Osteoblast (primary cell): ENCODE measurements at regions not wholly inside any gene's neighbourhood (a gene's known extent, or its start where the extent isn't known, plus 50 kb on each side); places are given as distances from the start of the nearest gene placed in this dataset.

ENCODE experiments used
- DNase-seq: peaks from one replicate; pipeline ENCODE4 v3.0.0; 2011; ENCODE audit warnings: low spot score, mixed read lengths; ENCODE audit not compliant: insufficient read length; ENCODE audit errors: missing footprints
- H2AFZ ChIP-seq: 2 replicates; pipeline ENCODE4 v1.6.0; 2011; ENCODE audit warnings: mild to moderate bottlenecking, low read length
- H3K27ac ChIP-seq: 2 replicates; pipeline ENCODE4 v1.5.1; 2011; ENCODE audit warnings: mild to moderate bottlenecking, low read depth, low read length, moderate library complexity
- H3K27me3 ChIP-seq: 2 replicates; pipeline ENCODE4 v1.6.0; 2012; ENCODE audit warnings: mild to moderate bottlenecking, control low read depth, inconsistent platforms, low read length, moderate library complexity; ENCODE audit not compliant: insufficient read depth
- H3K36me3 ChIP-seq: 2 replicates; pipeline ENCODE4 v1.5.1; 2011; ENCODE audit warnings: mild to moderate bottlenecking, low read length, control low read depth, moderate library complexity; ENCODE audit not compliant: insufficient read depth
- H3K4me1 ChIP-seq: 2 replicates; pipeline ENCODE4 v1.5.1; 2011; ENCODE audit warnings: mild to moderate bottlenecking, low read length, control low read depth, moderate library complexity; ENCODE audit not compliant: insufficient read depth
- H3K4me2 ChIP-seq: 2 replicates; pipeline ENCODE4 v1.6.0; 2011; ENCODE audit warnings: mild to moderate bottlenecking, low read length; ENCODE audit not compliant: insufficient read depth
- H3K4me3 ChIP-seq: fragments of 200-600 bp; sonication (generic); 3 replicates; pipeline ENCODE4 v1.5.1; 2012; ENCODE audit warnings: mild to moderate bottlenecking, low read length, inconsistent platforms; ENCODE audit not compliant: insufficient read depth
- H3K79me2 ChIP-seq: 2 replicates; pipeline ENCODE4 v1.6.0; 2012; ENCODE audit warnings: mild to moderate bottlenecking, low read length, control low read depth, inconsistent platforms; ENCODE audit not compliant: insufficient read depth
- H3K9me3 ChIP-seq: 2 replicates; pipeline ENCODE4 v1.5.1; 2011; ENCODE audit warnings: low read depth, low read length, control low read depth
- H4K20me1 ChIP-seq: 2 replicates; pipeline ENCODE4 v1.6.0; 2012; ENCODE audit warnings: mild to moderate bottlenecking, low read length, control low read depth; ENCODE audit not compliant: insufficient read depth
- TF ChIP-seq, protein P1 (sequence below): IDR thresholded peaks from 2 replicates; pipeline ENCODE4 v1.5.1; 2011; ENCODE audit warnings: mild to moderate bottlenecking, low read depth, low read length, moderate library complexity; ENCODE audit errors: extremely low read depth

DNA sequence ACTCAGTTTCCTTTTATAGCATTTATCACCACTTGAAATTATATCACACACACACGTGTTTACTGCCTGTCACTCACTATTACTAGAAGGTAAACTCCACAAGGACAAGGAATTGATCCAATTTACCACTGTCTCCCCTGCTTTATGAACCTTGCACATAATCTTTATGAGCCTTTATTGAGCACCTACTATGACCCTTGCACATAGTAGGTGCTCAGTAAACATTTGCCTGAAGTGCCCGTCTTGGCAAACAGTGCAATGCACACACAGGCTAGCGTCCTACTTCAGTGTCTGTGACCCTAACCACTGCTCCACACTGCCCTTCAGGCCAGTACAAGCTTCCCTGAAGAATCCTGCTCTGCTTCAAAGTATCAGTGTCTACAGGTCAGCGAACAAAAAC lies 237.7 kb upstream of the TMC3 start:
- Histone ChIP-seq H4K20me1 (no peaks in the 10 kb centered on the region), H3K4me3 (no peak overlapping the region), H3K27me3 (no peaks in the 10 kb centered on the region), H3K27ac (no peak overlapping the region), H3K79me2 (no peaks in the 10 kb centered on the region), H3K36me3 (no peaks in the 10 kb centered on the region), H2AFZ (no peak overlapping the region), H3K4me2 (no peak overlapping the region), H3K4me1 (no peaks in the 10 kb centered on the region), H3K9me3 (no peaks in the 10 kb centered on the region)
- DNase-seq = no peak
- TF ChIP-seq, protein P1, sequence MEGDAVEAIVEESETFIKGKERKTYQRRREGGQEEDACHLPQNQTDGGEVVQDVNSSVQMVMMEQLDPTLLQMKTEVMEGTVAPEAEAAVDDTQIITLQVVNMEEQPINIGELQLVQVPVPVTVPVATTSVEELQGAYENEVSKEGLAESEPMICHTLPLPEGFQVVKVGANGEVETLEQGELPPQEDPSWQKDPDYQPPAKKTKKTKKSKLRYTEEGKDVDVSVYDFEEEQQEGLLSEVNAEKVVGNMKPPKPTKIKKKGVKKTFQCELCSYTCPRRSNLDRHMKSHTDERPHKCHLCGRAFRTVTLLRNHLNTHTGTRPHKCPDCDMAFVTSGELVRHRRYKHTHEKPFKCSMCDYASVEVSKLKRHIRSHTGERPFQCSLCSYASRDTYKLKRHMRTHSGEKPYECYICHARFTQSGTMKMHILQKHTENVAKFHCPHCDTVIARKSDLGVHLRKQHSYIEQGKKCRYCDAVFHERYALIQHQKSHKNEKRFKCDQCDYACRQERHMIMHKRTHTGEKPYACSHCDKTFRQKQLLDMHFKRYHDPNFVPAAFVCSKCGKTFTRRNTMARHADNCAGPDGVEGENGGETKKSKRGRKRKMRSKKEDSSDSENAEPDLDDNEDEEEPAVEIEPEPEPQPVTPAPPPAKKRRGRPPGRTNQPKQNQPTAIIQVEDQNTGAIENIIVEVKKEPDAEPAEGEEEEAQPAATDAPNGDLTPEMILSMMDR = no peak

DNA sequence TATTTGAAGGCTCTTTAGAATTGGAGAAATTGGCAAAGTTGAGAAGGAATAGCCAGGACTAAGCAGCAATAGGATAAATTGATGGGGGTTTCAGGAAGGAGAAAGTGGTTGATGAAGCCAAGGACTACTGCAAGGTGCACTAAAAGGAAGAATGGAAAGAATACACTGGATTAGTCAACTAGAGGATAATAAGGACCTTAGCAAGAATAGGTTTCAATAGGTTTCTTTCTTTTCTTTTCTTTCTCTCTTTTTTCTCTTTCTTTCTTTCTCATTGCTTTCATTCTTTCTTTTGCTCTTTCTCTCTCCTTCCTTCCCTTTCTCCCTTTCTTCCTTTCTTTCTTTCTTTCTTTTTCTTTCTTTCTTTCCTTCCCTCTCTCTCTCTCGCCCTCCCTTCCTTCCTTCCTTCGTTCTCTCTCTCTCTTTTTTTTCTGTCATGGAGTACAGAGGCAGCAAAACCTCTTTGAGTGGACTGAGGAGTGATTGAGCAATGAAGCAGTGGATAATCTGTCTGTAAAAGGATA lies 234.4 kb upstream of the TMC3 start:
- no peak for DNase-seq
- no peaks in the 10 kb centered on the region for H3K27me3 ChIP-seq
- no peaks in the 10 kb centered on the region for H3K9me3 ChIP-seq
- TF ChIP-seq, protein P1 = no peak
- no peak overlapping the region for H2AFZ ChIP-seq
- H3K4me2 ChIP-seq = no peak overlapping the region
- H3K27ac ChIP-seq = no peak overlapping the region
- no peaks in the 10 kb centered on the region for H4K20me1 ChIP-seq
- no peak overlapping the region for H3K4me3 ChIP-seq
- no peaks in the 10 kb centered on the region for H3K79me2 ChIP-seq
- H3K4me1 ChIP-seq = no peaks in the 10 kb centered on the region
- H3K36me3 ChIP-seq = no peaks in the 10 kb centered on the region

DNA sequence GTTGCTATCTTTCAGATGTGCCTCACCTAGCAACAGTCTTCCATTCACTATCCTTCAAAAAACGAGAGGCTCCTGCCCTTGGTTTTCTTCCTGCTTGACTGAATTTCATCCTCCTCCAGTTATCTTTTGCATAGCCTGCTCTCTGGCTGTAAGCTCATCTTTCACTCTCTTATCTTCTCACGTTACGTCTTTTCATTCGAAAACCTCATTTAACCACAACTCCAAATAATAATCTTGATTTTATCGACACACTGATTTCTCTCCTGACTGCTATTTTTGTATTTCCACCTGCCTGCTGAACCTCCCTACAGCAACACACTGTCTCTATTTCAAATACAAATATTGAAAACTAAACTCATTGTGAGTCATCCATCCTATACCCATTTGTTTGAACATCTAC lies 230.7 kb upstream of the TMC3 start:
- no peak for DNase-seq
- H3K36me3 ChIP-seq = no peaks in the 10 kb centered on the region
- H3K4me2 ChIP-seq = no peak overlapping the region
- H3K79me2 ChIP-seq = no peaks in the 10 kb centered on the region
- H3K9me3 ChIP-seq = no peaks in the 10 kb centered on the region
- H3K4me1 ChIP-seq = no peaks in the 10 kb centered on the region
- no peak overlapping the region for H3K27ac ChIP-seq
- TF ChIP-seq, protein P1 = no peak
- H2AFZ ChIP-seq = no peak overlapping the region
- H3K4me3 ChIP-seq = no peak overlapping the region
- no peaks in the 10 kb centered on the region for H4K20me1 ChIP-seq
- no peaks in the 10 kb centered on the region for H3K27me3 ChIP-seq

DNA sequence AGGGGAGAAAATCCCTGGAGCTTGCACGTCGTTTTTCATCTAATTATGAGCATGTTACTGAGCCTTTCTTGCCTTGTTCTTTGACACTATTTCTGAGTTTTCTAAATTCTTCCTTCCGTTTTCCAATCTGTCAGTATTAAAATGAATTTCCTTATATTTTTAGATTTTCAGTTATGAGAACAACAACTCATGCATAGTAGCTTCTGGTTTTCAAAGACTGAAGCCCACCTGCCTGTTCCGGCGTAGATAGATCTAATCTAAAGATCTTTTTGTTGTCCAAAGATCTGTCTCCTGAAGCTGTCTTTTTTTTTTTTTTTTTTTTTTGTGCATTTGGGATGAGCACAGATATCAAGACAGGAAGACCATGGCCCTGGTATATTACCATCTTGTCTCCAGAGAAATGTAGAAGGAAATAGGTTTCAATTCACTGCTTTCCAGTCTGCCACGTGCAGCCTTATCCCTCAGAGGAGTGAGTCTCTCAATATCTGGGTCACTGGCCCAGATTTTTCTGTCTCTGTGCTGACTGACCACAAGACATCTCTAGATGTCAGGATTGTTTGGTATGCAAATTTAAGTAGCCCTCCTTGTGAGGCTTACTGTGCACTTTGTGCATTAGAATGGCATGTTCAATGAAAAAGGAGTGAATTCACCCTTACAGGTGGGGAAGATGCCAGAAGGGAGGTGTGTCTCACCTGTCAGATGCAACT lies 222.3 kb upstream of the TMC3 start:
- H2AFZ ChIP-seq = no peak overlapping the region
- H3K79me2 ChIP-seq = no peaks in the 10 kb centered on the region
- no peaks in the 10 kb centered on the region for H3K36me3 ChIP-seq
- H3K4me1 ChIP-seq = no peaks in the 10 kb centered on the region
- TF ChIP-seq, protein P1 = no peak
- no peak overlapping the region for H3K27ac ChIP-seq
- no peaks in the 10 kb centered on the region for H3K27me3 ChIP-seq
- H3K4me3 ChIP-seq = no peak overlapping the region
- DNase-seq = no peak
- H3K4me2 ChIP-seq = no peak overlapping the region
- H3K9me3 ChIP-seq = no peaks in the 10 kb centered on the region
- H4K20me1 ChIP-seq = no peaks in the 10 kb centered on the region
